Non-pigmented ciliary epithelial cell (primary cell): ENCODE measurements at regions not wholly inside any gene's neighbourhood (a gene's known extent, or its start where the extent isn't known, plus 50 kb on each side); places are given as distances from the start of the nearest gene placed in this dataset.
A peak's percentile ranks its signal among the peaks of the same experiment; 100 is the strongest.
"Not testable (repeated sequence)": the region's sequence is repeated elsewhere in the genome, so short reads cannot be mapped to it uniquely, and the experiment has no call there.

ENCODE experiments used
- DNase-seq: peaks from one replicate; pipeline ENCODE4 v3.0.0-alpha.2; 2010; ENCODE audit warnings: low read depth

- DNase-seq: no peak
Measured at GRCh38 chr6:4655196-4656025, 120.8 kb upstream of the CDYL start.

- DNase-seq: no peak
Measured at GRCh38 chr6:4653141-4653540, 123.1 kb upstream of the CDYL start.

GRCh38 chr6:4651831-4652467, 124.3 kb upstream of the CDYL start:
- no peak for DNase-seq

- DNase-seq: no peak
Measured at GRCh38 chr6:4649728-4650127, 126.5 kb upstream of the CDYL start.

GRCh38 chr6:4647414-4648365, 128.5 kb upstream of the CDYL start:
- DNase-seq: no peak

- no peak for DNase-seq
Measured at GRCh38 chr6:4645713-4646360, 130.4 kb upstream of the CDYL start.

GRCh38 chr6:4644996-4645395, 131.2 kb upstream of the CDYL start:
- no peak for DNase-seq

- no peak for DNase-seq
Measured at GRCh38 chr6:4641461-4641860, 134.7 kb upstream of the CDYL start.

- no peak for DNase-seq
Measured at GRCh38 chr6:4640139-4640538, 136.1 kb upstream of the CDYL start.

GRCh38 chr6:4638641-4639040, 137.6 kb upstream of the CDYL start:
- DNase-seq: no peak

- peak; percentile 67 for DNase-seq
Measured at GRCh38 chr6:4637691-4638433, 138.3 kb upstream of the CDYL start.

GRCh38 chr6:4636881-4637224, 139.4 kb upstream of the CDYL start:
- no peak for DNase-seq

- no peak for DNase-seq
Measured at GRCh38 chr6:4636191-4636880, 139.9 kb upstream of the CDYL start.

GRCh38 chr6:4635666-4636065, 140.5 kb upstream of the CDYL start:
- DNase-seq: no peak

GRCh38 chr6:4632421-4632820, 143.8 kb upstream of the CDYL start:
- DNase-seq: no peak

- DNase-seq: not testable (repeated sequence)
Measured at GRCh38 chr6:4629789-4630188, 146.4 kb upstream of the CDYL start.

GRCh38 chr6:4625557-4625956, 150.6 kb upstream of the CDYL start:
- no peak for DNase-seq

GRCh38 chr6:4624726-4625125, 151.5 kb upstream of the CDYL start:
- no peak for DNase-seq

- DNase-seq: no peak
Measured at GRCh38 chr6:4620284-4621151, 155.7 kb upstream of the CDYL start.

- no peak for DNase-seq
Measured at GRCh38 chr6:4616311-4616710, 159.9 kb upstream of the CDYL start.
